Medulla oblongata (tissue), 1 donor: ENCODE measurements at regions not wholly inside any gene's neighbourhood (a gene's known extent, or its start where the extent isn't known, plus 50 kb on each side); places are given as distances from the start of the nearest gene placed in this dataset.

Experiments
- DNase-seq: peaks from one replicate; pipeline ENCODE4 v3.0.0-alpha.2; 2015; ENCODE audit errors: extremely low spot score

DNA sequence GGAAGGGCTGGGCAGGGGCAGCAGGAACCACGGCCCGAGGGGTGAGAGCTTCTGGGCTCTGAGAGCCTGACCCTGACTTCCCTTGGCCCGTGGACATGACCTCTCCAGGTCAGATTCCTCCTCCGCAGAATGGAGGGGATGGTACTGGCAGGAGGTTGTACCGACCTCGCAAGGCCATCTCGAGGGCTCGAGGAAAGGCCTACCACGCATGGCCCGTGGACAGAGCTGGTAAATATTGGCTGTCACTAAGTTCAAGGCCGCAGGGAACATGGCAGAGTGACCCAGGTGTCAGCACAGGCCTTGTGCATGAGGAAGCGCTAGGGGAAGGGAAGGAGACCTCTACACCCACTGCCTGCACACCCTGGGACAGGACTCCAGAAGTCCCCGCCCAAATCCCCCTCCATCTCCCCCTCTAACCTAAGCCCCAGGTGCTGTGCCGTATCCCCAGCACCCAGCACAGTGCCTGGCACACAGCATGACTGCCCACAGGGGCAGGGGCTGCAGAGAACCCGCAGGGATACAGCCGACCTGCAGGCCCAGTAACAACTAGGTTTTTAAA lies 54.9 kb upstream of the PPP2R5C start:
- DNase-seq = no peak

DNA sequence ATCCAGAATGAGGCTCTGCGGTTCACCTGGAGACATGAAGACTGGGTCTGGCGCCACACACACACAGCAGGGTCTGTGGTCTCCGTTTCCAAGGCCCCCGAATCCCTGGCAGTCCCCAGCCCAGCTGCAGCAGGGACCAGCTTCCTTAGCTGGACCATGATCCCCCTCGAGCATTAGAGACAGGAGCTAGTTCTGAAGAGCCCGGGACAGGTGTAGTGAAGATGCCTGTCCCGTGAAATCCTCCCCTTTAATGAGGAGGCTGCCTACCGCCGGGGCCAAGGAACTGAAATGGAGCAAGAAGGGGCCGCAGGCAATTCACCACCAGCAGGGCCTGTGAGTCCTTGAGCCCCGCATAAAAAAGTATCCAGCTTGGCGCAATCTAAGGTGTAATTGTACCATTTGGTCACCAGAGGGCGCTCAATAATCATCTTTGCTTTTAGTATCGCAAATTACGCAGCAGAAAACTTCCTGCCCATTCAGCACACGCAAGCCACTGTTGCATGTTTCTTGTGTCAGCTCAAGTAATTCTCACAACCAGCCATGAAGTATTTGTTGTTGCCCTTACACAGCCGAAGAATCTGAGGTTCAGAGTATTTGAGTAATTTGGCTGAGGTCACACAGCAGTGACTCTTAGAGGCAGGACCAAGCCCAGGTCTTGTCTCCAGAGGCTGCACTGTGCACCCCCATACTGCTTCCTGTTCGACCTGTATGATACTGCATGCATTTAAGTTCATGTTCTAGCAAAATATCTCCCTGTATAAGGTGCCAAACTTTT lies 54.3 kb upstream of the PPP2R5C start:
- peak; percentile 91 for DNase-seq

- DNase-seq = no peak
Measured at GRCh38 chr14:101707863-101708620, 53.5 kb upstream of the PPP2R5C start.

- no peak for DNase-seq
Measured at GRCh38 chr14:101708853-101709532, 52.5 kb upstream of the PPP2R5C start.

GRCh38 chr14:101709533-101709881 lies 52.0 kb upstream of the PPP2R5C start:
- DNase-seq = no peak

- no peak for DNase-seq
Measured at GRCh38 chr14:101709962-101710931, 51.3 kb upstream of the PPP2R5C start.

DNA sequence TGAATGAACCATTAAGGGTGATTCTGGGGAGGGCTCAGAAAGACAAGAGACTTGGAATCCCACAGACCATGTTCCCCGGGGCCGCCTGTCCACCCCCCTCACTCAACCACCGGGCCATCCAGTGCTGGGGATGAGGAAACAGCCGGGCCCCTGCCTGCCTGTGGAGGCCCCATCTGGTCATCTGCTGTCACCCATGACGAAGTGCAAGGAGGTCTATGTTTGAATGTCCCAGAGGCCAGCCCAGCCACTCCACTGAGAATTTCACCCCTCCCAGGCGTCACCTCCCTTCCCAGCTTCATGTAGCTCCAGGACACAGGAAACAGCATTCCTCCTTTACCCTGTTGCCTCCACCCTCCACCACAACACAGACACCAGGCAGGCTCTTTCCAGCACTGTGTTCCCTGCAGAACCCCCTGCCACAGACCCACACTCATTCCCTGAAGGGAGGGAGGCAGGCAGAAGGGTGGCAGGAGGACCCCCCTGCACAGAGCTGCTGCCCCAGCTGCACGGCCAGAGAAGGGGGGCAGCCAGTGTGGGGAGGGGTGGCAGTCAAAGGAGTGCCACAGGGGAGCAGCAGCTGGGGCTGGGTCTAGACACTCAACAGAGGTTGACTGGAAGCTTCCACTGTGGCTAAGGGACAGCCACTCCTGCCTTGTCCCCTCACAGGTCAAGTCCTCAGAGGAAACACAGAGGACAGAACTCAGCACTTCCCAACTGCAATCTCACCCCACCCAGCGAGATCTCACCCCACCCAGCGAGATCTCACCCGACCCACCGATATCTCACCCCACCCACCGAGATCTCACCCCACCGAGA lies 50.3 kb upstream of the PPP2R5C start:
- DNase-seq = no peak
